HUES48 (cell line): ENCODE measurements at regions not wholly inside any gene's neighbourhood (a gene's known extent, or its start where the extent isn't known, plus 50 kb on each side); places are given as distances from the start of the nearest gene placed in this dataset.
A peak's percentile ranks its signal among the peaks of the same experiment; 100 is the strongest.

Experiments
- H3K27ac ChIP-seq: one replicate; pipeline ENCODE4 v1.7.0; 2013; ENCODE audit warnings: low read depth, low read length, inconsistent platforms
- H3K27me3 ChIP-seq: 2 replicates; pipeline ENCODE4 v1.6.1; 2013; ENCODE audit warnings: mild to moderate bottlenecking, low read length; ENCODE audit not compliant: control insufficient read depth, insufficient read depth
- H3K36me3 ChIP-seq: 2 replicates; pipeline ENCODE4 v1.6.1; 2013; ENCODE audit warnings: low read length; ENCODE audit not compliant: control insufficient read depth, insufficient read depth
- H3K4me1 ChIP-seq: 2 replicates; pipeline ENCODE4 v1.6.1; 2013; ENCODE audit warnings: mild to moderate bottlenecking, low read length; ENCODE audit not compliant: control insufficient read depth, insufficient read depth
- H3K4me3 ChIP-seq: 2 replicates; pipeline ENCODE4 v1.5.1; 2013; ENCODE audit warnings: mild to moderate bottlenecking, low read depth, low read length
- H3K9ac ChIP-seq: 2 replicates; pipeline ENCODE4 v1.6.1; 2013; ENCODE audit warnings: mild to moderate bottlenecking, low read depth, low read length, moderate library complexity
- H3K9me3 ChIP-seq: 2 replicates; pipeline ENCODE4 v1.6.1; 2013; ENCODE audit warnings: low read length; ENCODE audit not compliant: control insufficient read depth, insufficient read depth

- Histone ChIP-seq H3K9me3 (no peaks in the 10 kb centered on the region), H3K36me3 (no peaks in the 10 kb centered on the region), H3K27ac (no peak overlapping the region), H3K4me3 (no peak overlapping the region), H3K9ac (no peak overlapping the region), H3K4me1 (no peaks in the 10 kb centered on the region), H3K27me3 (no peaks in the 10 kb centered on the region)
These were observed 1462.9 kb upstream of the RAG2 start for GRCh38 chr11:38060920-38061319.

- Histone ChIP-seq H3K27me3 (no peaks in the 10 kb centered on the region), H3K27ac (no peak overlapping the region), H3K9ac (no peak overlapping the region), H3K4me3 (no peak overlapping the region), H3K4me1 (no peaks in the 10 kb centered on the region), H3K36me3 (no peaks in the 10 kb centered on the region), H3K9me3 (no peaks in the 10 kb centered on the region)
These were observed 1462.1 kb upstream of the RAG2 start for GRCh38 chr11:38060136-38060535.

- Histone ChIP-seq H3K27me3 (no peaks in the 10 kb centered on the region), H3K27ac (peak overlapping the region; percentile 24), H3K9me3 (no peaks in the 10 kb centered on the region), H3K4me3 (peak overlapping the region; percentile 2; the same call in 1 of the 2 replicates), H3K4me1 (peaks cover 48% of the 10 kb centered on the region), H3K36me3 (no peaks in the 10 kb centered on the region), H3K9ac (no peak overlapping the region)
These were observed 1448.6 kb upstream of the RAG2 start for GRCh38 chr11:38046571-38047135.

GRCh38 chr11:38043060-38043459 lies 1445.0 kb upstream of the RAG2 start:
- no peaks in the 10 kb centered on the region for H3K9me3 ChIP-seq
- H3K4me1 ChIP-seq, result peaks cover 27% of the 10 kb centered on the region
- no peak overlapping the region for H3K27ac ChIP-seq
- H3K27me3 ChIP-seq, result no peaks in the 10 kb centered on the region
- H3K36me3 ChIP-seq, result no peaks in the 10 kb centered on the region
- no peak overlapping the region for H3K9ac ChIP-seq
- H3K4me3 ChIP-seq, result no peak overlapping the region

- Histone ChIP-seq H3K9me3 (no peaks in the 10 kb centered on the region), H3K4me3 (no peak overlapping the region), H3K27me3 (no peaks in the 10 kb centered on the region), H3K4me1 (no peaks in the 10 kb centered on the region), H3K27ac (no peak overlapping the region), H3K9ac (no peak overlapping the region), H3K36me3 (no peaks in the 10 kb centered on the region)
These were observed 1440.7 kb upstream of the RAG2 start for GRCh38 chr11:38038777-38039176.

- no peaks in the 10 kb centered on the region for H3K36me3 ChIP-seq
- H3K9ac ChIP-seq, result no peak overlapping the region
- no peak overlapping the region for H3K27ac ChIP-seq
- H3K9me3 ChIP-seq, result no peaks in the 10 kb centered on the region
- no peak overlapping the region for H3K4me3 ChIP-seq
- H3K4me1 ChIP-seq, result no peaks in the 10 kb centered on the region
- H3K27me3 ChIP-seq, result no peaks in the 10 kb centered on the region
These were observed 1421.2 kb upstream of the RAG2 start for GRCh38 chr11:38019072-38019775.

- no peak overlapping the region for H3K4me3 ChIP-seq
- no peaks in the 10 kb centered on the region for H3K9me3 ChIP-seq
- no peaks in the 10 kb centered on the region for H3K27me3 ChIP-seq
- H3K27ac ChIP-seq, result no peak overlapping the region
- H3K4me1 ChIP-seq, result no peaks in the 10 kb centered on the region
- H3K36me3 ChIP-seq, result no peaks in the 10 kb centered on the region
- H3K9ac ChIP-seq, result no peak overlapping the region
These were observed 1416.4 kb upstream of the RAG2 start for GRCh38 chr11:38014405-38014804.

- no peaks in the 10 kb centered on the region for H3K9me3 ChIP-seq
- no peaks in the 10 kb centered on the region for H3K36me3 ChIP-seq
- H3K27me3 ChIP-seq, result no peaks in the 10 kb centered on the region
- no peak overlapping the region for H3K4me3 ChIP-seq
- no peak overlapping the region for H3K9ac ChIP-seq
- H3K27ac ChIP-seq, result no peak overlapping the region
- H3K4me1 ChIP-seq, result no peaks in the 10 kb centered on the region
These were observed 1415.1 kb upstream of the RAG2 start for GRCh38 chr11:38013157-38013556.

GRCh38 chr11:38011496-38011895 lies 1413.5 kb upstream of the RAG2 start:
- Histone ChIP-seq H3K27ac (no peak overlapping the region), H3K27me3 (no peaks in the 10 kb centered on the region)

GRCh38 chr11:38009932-38010331 lies 1411.9 kb upstream of the RAG2 start:
- H3K36me3 ChIP-seq, result no peaks in the 10 kb centered on the region
- H3K27me3 ChIP-seq, result no peaks in the 10 kb centered on the region
- no peak overlapping the region for H3K9ac ChIP-seq
- no peak overlapping the region for H3K4me3 ChIP-seq
- H3K4me1 ChIP-seq, result no peaks in the 10 kb centered on the region
- H3K9me3 ChIP-seq, result no peaks in the 10 kb centered on the region
- H3K27ac ChIP-seq, result no peak overlapping the region

More at GRCh38 chr11:38011496-38011895, 1413.5 kb upstream of the RAG2 start:
- no peak overlapping the region for H3K9ac ChIP-seq
- no peaks in the 10 kb centered on the region for H3K4me1 ChIP-seq
- no peak overlapping the region for H3K4me3 ChIP-seq
- H3K36me3 ChIP-seq, result no peaks in the 10 kb centered on the region
- H3K9me3 ChIP-seq, result no peaks in the 10 kb centered on the region

GRCh38 chr11:38006466-38006865 lies 1408.4 kb upstream of the RAG2 start:
- H3K27ac ChIP-seq, result no peak overlapping the region
- no peaks in the 10 kb centered on the region for H3K9me3 ChIP-seq
- no peak overlapping the region for H3K9ac ChIP-seq
- no peak overlapping the region for H3K4me3 ChIP-seq
- no peaks in the 10 kb centered on the region for H3K4me1 ChIP-seq
- H3K27me3 ChIP-seq, result no peaks in the 10 kb centered on the region
- no peaks in the 10 kb centered on the region for H3K36me3 ChIP-seq
